NCI-H524 (cell line): ENCODE measurements at regions not wholly inside any gene's neighbourhood (a gene's known extent, or its start where the extent isn't known, plus 50 kb on each side); places are given as distances from the start of the nearest gene placed in this dataset.
"Not testable (repeated sequence)": the region's sequence is repeated elsewhere in the genome, so short reads cannot be mapped to it uniquely, and the experiment has no call there.

ENCODE experiments used
- DNase-seq, 2 experiments: peaks; one replicate each; lab custom pipeline; 2025; lab: John Stamatoyannopoulos, UW

DNA sequence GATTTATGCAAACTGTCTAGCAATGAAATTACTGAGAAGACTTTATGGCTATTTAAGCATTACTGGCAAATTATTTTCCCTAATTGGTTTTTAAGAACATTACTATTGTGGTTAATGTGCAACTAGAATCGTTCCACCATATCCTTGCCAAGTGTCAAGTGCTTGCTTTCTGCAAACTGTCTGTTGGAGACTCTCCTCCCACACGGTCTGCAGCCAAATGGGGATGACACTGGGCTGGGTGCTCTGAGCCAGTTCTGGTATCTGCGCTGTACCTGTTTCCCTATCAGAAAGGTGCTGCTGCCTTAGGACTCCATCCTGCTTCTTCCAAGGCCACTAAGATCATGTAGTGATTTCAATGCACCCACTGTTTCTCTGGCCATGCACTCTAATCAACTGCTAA, 110.4 kb downstream of the RAMP3 start:
- DNase-seq: no peak

GRCh38 chr7:45269192-45269591, 111.6 kb downstream of the RAMP3 start:
- DNase-seq: no peak

GRCh38 chr7:45278763-45279398, 121.3 kb downstream of the RAMP3 start:
- no peak for DNase-seq

- not testable (repeated sequence) for DNase-seq
Measured at GRCh38 chr7:45289611-45290010, 132.0 kb downstream of the RAMP3 start.

DNA sequence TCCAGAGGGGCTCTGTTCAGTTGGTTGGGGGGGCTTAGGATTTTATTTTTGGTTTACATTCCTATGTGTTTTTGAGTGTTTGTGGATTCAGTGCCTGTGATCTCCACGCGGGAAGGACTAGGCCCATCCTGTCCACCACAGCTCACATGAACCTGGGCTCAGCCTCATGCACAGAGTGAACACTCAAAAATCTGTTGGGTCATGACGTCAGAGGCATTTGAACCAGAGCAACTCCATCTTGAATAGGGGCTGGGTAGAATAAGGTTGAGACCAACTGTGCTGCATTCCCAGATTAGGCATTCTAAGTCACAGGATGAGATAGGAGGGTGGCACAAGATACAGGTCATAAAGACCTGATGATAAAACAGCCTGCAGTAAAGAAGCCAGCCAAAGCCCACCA, 133.3 kb downstream of the RAMP3 start:
- no peak for DNase-seq

GRCh38 chr7:45292481-45292880, 134.9 kb downstream of the RAMP3 start:
- DNase-seq: peak in 1 of 2 experiments; percentile 21

DNA sequence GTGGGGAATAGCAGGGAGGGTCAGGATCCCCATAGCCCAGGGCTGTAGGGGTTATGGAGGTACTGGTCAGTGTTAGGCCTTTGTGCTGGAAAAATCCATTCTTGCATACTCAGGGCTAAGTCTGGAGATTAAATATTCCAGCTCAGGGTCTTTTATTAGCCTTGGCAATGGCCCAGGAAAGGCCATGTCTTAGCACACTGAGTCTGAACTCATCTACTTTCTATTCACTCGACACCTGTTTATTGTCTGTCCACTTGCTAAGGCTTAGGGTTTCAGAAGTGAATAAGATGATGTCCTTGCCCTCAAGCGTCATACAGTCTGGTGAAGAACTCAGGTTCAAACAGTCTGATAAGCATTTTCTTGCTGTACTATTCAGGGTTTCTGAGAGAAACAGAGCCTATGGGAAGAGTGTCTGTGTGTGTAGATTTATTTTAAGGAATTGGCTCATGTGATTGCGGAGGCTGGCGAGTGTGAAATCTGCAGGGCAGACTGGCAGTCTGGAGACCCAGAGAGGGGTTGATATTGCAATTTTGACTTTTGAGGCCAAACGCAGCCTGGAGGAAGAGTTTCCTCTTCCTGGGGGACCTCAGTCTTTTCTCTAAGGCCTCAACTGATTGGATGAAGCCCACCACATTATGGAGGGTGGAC, 135.8 kb downstream of the RAMP3 start:
- DNase-seq: peak in 1 of 2 experiments; percentile 40

DNA sequence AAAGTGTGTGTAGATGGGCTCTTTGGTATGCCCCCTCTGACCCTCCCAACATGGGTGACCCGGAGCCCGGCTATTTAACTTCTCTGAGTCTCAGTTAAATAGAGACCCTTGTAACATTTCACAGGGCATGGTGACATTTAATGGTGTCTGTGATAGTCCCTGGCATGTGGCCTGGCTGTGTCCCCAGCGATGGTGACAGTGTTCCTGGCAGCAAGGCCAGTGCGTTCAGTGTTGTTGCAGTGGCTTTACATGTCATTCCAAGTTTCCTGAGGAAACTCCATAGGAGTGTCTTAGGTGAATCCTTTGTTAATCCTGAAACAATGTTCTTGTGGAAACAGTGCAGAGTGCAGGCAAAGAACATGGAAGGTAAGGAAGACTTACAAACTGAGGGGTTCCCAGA, 137.0 kb downstream of the RAMP3 start:
- DNase-seq: peak in 1 of 2 experiments; percentile 15

- DNase-seq: peak; percentile 89 to 98
Measured at GRCh38 chr7:45295222-45295621, 137.6 kb downstream of the RAMP3 start.

GRCh38 chr7:45296748-45297147, 139.2 kb downstream of the RAMP3 start:
- DNase-seq: no peak

- no peak for DNase-seq
Measured at GRCh38 chr7:45306752-45307305, 149.2 kb downstream of the RAMP3 start.

DNA sequence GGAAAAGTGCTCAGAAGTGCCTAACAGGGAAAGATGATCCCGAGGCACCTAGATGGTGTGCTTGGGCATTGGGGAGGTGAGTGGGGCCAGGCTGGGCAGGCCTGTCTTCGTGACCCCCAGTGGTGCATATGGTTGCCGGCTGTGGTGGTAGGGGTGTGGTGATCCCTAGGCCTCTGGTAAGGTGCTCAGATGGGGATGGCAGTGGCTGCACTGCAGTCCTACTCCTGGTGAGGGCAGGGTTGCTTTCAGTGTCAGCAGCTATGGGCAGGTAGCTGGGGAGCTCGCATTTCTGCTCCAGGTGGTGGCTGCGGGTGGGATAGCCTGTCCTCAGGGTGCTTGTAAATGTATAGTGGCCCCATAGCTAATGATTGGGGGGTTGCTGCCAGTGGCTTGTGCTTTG, 154.0 kb downstream of the RAMP3 start:
- DNase-seq: no peak

- not testable (repeated sequence) for DNase-seq
Measured at GRCh38 chr7:45315512-45315911, 157.9 kb downstream of the RAMP3 start.

GRCh38 chr7:45324683-45325237, 167.2 kb downstream of the RAMP3 start:
- peak; percentile 56 to 81 for DNase-seq

- DNase-seq: no peak
Measured at GRCh38 chr7:45325378-45325777, 167.8 kb downstream of the RAMP3 start.

DNA sequence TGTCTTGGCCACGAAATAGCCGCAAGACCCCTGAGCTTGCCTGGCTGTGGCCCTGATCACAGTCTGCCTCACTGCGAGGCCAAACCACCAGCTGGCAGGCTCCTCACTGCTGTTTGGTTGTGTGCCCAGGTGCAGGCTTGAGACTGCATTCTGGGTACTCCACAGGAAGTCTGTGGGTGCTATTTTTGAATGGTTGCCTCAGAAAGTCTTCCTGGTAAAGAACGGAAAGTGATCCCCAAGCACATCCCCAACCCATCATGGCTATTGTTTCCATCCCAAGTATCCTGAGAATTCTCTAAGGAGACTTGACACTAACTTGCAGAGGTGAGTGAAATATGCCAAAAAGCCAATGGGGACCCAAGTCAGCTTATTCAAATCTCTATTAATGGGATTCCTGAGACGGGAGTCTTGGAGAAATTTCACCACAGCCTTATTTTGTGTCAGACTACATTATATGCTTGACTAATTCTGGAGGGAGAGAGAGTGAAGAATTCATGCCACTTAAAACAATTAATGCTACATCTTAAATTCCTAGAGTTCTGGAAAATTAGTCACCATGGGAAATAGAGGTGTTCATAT, 170.9 kb downstream of the RAMP3 start:
- no peak for DNase-seq

GRCh38 chr7:45331563-45331962, 174.0 kb downstream of the RAMP3 start:
- DNase-seq: no peak

DNA sequence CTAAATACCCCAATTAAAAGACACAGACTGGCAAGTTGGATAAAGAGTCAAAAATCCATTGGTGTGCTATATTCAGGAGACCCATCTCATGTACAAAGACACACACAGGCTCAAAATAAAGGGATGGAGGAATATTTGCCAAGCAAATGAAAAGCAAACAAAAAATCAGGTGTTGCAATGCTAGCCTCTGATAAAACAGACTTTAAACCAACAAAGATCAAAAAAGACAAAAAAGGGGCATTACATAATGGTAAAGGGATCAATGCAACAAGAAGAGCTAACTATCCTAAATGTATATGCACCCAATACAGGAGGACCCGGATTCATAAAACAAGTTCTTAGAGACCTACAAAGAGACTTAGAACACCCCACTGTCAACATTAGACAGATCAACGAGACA, 177.4 kb downstream of the RAMP3 start:
- DNase-seq: not testable (repeated sequence)

DNA sequence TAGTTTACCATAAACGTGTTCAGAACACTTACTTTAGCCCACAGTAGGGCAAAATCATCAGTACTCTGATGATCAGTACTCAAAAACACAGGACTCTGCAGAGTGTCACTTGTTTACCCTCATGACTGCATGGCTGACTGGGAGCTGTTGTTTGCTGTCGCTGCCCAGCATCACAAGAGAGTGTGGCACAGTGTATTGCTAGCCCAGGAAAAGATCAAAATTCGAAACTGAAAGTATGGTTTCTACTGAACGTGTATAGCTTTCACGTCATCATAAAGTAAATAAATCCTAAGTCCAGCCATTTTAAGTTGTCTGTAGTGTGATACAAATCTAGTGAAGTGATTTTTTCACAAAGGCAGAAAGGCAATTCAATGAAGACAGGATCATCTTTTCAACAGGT, 184.6 kb downstream of the RAMP3 start:
- DNase-seq: no peak

GRCh38 chr7:45343746-45344145, 186.2 kb downstream of the RAMP3 start:
- DNase-seq: no peak

DNA sequence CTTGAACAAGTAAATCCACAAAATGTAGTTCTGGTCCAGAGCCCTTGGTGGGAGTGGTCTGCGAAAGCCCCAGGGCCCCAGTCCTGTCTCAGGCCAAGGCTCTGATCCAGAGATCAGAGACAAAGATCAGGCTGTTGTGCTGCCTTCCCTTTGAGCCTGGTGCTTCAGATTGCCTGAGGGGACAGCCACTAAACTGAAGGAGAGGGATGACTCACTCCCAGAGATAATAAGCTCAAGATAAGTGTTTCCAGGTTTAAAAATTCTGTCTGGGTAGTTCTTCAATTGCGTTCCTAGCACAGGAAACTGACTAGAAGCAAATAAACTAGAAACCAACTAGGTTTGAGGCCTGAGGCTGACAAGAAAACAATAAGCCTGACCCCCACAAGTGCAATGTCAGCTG, 190.2 kb downstream of the RAMP3 start:
- no peak for DNase-seq

- DNase-seq: no peak
Measured at GRCh38 chr7:45349090-45349489, 191.5 kb downstream of the RAMP3 start.

DNA sequence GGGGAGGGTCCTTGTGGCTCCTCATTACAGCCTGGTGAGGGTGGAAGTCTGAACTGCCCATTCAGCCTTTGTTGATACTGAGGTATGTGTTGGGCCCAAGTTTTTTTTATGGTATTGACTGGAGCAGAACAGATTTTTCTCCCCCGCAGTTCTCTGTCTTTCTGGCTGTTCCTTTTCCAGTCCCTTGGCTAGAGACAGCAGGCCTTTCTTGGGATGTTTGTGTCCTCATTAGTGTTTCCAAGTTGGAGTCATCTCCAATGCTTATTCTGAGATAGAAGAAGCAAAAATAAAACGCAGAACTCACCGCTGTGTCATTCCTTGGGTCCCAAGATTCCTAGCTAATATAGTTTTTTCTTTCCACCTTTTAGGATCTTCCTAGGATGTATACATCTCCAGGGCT, 193.3 kb downstream of the RAMP3 start:
- no peak for DNase-seq
